ENCODE measurements at regions not wholly inside any gene's neighbourhood (a gene's known extent, or its start where the extent isn't known, plus 50 kb on each side); places are given as distances from the start of the nearest gene placed in this dataset.

DNA sequence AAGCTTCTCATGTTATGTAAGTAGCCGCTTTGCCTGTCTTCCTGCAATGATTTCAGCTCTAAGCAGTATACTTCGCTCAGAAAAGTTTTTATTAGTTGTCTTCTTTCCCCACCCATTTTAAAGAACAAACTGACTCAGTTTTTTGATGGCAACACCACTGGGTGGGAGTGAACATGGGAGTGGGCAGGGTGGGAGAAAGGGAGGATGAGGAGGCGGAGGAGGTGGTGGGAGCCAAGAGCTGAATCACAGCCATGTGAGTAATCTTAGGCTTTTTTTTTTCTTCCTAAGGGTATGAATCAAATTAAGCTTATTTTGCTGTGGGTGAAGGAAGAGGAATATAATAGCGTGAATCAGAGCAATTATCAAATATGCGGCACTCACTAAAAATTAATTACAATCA, 574.3 kb upstream of the DIPK2B start:
- no peak overlapping the region for H2AFZ ChIP-seq (replicated peaks; ENCODE audit: low read length, poor library complexity)
- in situ Hi-C loops (cut with MboI; ENCODE audit: low sequenced_read_pairs) (no loop called here), intact Hi-C loops (cut with micrococcal nuclease) (loop anchor here (5.0 to 10.0 kb wide), 2 partner anchors 72 to 600 kb away; no protein-coding TSS in a partner anchor), dilution Hi-C loops (cut with HindIII; ENCODE audit: low sequenced_read_pairs, unreplicated experiment) (no loop called here)
- no peak overlapping the region for H2BK15ac ChIP-seq (ENCODE audit: low read depth, low read length)
- H3K4ac ChIP-seq (ENCODE audit: low read depth, low read length), result no peak overlapping the region
- DNase-seq (peak; percentile 81), ATAC-seq (ENCODE audit: low read depth) (peak; percentile 4; the same call in 1 of the 2 replicates)
- H4K91ac ChIP-seq (ENCODE audit: insufficient read depth, low read depth, low read length), result no peak overlapping the region
- CTCF ChIA-PET, result no interaction called here
- peak overlapping the region; percentile 74; the same call in 1 of the 2 replicates for H3K27ac ChIP-seq (ENCODE audit: insufficient read depth, low read length)
- H3K27me3 ChIP-seq (ENCODE audit: control insufficient read depth, insufficient read depth, low read length), result no peaks in the 10 kb centered on the region; the same call in none of the 2 replicates
- BruUV-seq (replicated peaks), result no TSS peak
- no peak overlapping the region for H2AK9ac ChIP-seq (replicated peaks; ENCODE audit: low read depth, low read length, poor library complexity)
- H3K4me3 ChIP-seq (ENCODE audit: insufficient read depth, low read depth, low read length), result no peak overlapping the region; the same call in 1 of the 2 replicates
- H3K56ac ChIP-seq (ENCODE audit: extremely low read depth, insufficient read depth, low read length), result no peak overlapping the region
- no peak overlapping the region; the same call in 1 of the 2 replicates for H3K9ac ChIP-seq (ENCODE audit: low read depth, low read length)
- no peaks in the 10 kb centered on the region for H4K20me1 ChIP-seq (ENCODE audit: insufficient read depth, low read length)
- H3K18ac ChIP-seq (ENCODE audit: low read depth, low read length), result no peak overlapping the region
- H3K79me1 ChIP-seq (ENCODE audit: low read depth in 1 of 2, low read length in 2 of 2), result peaks cover under 1 to 7% of the 10 kb centered on the region in 2 experiments; a peak in 1 of 4 replicates
- POLR2A ChIA-PET (ENCODE audit: unreplicated experiment), result interaction anchor here (0.5 kb wide), 1 partner anchor 12 kb away, joined by 3 read pairs; no protein-coding TSS in a partner anchor
- H3K4me1 ChIP-seq (ENCODE audit: control insufficient read depth, insufficient read depth, low read length), result peaks cover 6% of the 10 kb centered on the region; the same call in 1 of the 2 replicates
- no peak overlapping the region for H3K23ac ChIP-seq (ENCODE audit: low read depth, low read length)
- H2BK20ac ChIP-seq (ENCODE audit: low read depth, low read length), result no peak overlapping the region
- H2BK5ac ChIP-seq (ENCODE audit: low read depth, low read length, poor library complexity, severe bottlenecking), result peak overlapping the region; percentile 45
- H2BK120ac ChIP-seq (ENCODE audit: low read depth, low read length), result no peak overlapping the region
- H3K14ac ChIP-seq (replicated peaks; ENCODE audit: low read depth, low read length), result no peak overlapping the region
- 0 out of 2 replicates have a peak, but pooled peaks cover 6% of the 10 kb centered on the region for H3K9me1 ChIP-seq (ENCODE audit: insufficient read depth, low read length)
- no peak overlapping the region for H4K5ac ChIP-seq (ENCODE audit: low read depth, low read length)
- H3K36me3 ChIP-seq (ENCODE audit: control insufficient read depth, insufficient read depth, low read length), result no peaks in the 10 kb centered on the region; the same call in 1 of the 2 replicates
- TF ChIP-seq, protein P1, sequence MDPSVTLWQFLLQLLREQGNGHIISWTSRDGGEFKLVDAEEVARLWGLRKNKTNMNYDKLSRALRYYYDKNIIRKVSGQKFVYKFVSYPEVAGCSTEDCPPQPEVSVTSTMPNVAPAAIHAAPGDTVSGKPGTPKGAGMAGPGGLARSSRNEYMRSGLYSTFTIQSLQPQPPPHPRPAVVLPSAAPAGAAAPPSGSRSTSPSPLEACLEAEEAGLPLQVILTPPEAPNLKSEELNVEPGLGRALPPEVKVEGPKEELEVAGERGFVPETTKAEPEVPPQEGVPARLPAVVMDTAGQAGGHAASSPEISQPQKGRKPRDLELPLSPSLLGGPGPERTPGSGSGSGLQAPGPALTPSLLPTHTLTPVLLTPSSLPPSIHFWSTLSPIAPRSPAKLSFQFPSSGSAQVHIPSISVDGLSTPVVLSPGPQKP (IDR thresholded peaks at IDR 0.05; ENCODE audit: borderline replicate concordance, low read depth, low read length), result no peak
- TF ChIP-seq MXI1 (IDR thresholded peaks at IDR 0.05; ENCODE audit: borderline replicate concordance, low read depth, low read length), result no peak
- TF ChIP-seq CTCF (conservative IDR thresholded peaks at IDR 0.05; ENCODE audit: low read depth, low read length), result no peak
- no peak for TF ChIP-seq MAZ (IDR thresholded peaks at IDR 0.05; ENCODE audit: borderline replicate concordance, low read depth, low read length)
- no peak for TF ChIP-seq RAD21 (IDR thresholded peaks at IDR 0.05; ENCODE audit: low read length)
- peak; percentile 38; the same call in 1 of the 2 replicates for TF ChIP-seq FOS (IDR thresholded peaks at IDR 0.05; ENCODE audit: low read depth, low read length)
- no CpG with 5 or more reads among the region's 5 CpGs for WGBS, 2 experiments (ENCODE audit: extremely low coverage in 2 of 2, insufficient read length in 1 of 2)
- H2AK5ac ChIP-seq (ENCODE audit: low read depth, low read length), result no peak overlapping the region
- peak overlapping the region; percentile 76 for H3K4me2 ChIP-seq (ENCODE audit: low read depth, low read length)
- no peaks in the 10 kb centered on the region for H3K9me3 ChIP-seq (ENCODE audit: control insufficient read depth, insufficient read depth, low read length)
- no peak overlapping the region for H4K8ac ChIP-seq (ENCODE audit: low read depth in 2 of 2, low read length in 2 of 2)

Data from IMR-90 (cell line).